ENCODE measurements at regions not wholly inside any gene's neighbourhood (a gene's known extent, or its start where the extent isn't known, plus 50 kb on each side); places are given as distances from the start of the nearest gene placed in this dataset.
A peak's percentile ranks its signal among the peaks of the same experiment; 100 is the strongest.

GRCh38 chr20:22819784-22820183 is 215.3 kb upstream of the SSTR4 start:
- TF ChIP-seq CTCF (IDR thresholded peaks at IDR 0.05; ENCODE audit: low read length, missing control alignments), result no peak
- no peak for DNase-seq (ENCODE audit: low read depth)
- no peak overlapping the region for H3K4me3 ChIP-seq (replicated peaks; ENCODE audit: low read depth, low read length)

DNA sequence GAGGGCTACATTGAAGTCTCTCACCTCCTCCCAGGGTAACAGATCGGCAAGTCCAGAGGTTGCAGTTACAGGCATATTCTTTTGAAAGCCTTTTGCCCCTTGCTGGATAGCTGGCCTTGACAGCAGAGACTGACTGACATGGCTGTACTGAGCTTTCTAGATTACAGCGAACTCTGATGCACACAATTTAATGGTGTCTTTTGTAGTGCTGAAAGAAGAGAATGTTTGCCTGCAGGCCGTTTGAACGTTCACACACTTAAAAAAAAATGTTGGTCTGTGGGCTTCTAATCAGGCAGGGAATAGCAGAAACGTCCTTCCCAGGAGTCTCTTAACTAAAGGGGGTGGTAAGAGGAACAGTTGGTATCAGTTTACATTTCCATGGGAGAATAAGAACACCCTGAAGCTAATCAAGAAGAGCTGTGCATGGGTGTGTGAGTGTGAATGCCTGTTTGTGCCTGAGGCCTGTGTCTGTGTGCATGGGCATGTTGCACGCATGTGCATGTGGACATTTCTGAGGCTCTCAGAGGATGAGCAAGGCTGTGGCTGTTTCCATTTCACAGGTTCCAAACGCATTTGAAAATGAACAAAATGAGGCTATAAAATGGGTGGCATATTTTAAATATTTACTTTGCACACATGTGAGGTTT is 213.9 kb upstream of the SSTR4 start:
- DNase-seq (ENCODE audit: low read depth), result no peak
- no peak overlapping the region for H3K4me3 ChIP-seq (replicated peaks; ENCODE audit: low read depth, low read length)
- TF ChIP-seq CTCF (IDR thresholded peaks at IDR 0.05; ENCODE audit: low read length, missing control alignments), result no peak

- H3K4me3 ChIP-seq (replicated peaks; ENCODE audit: low read depth, low read length), result no peak overlapping the region
- DNase-seq (ENCODE audit: low read depth), result no peak
- TF ChIP-seq CTCF (IDR thresholded peaks at IDR 0.05; ENCODE audit: low read length, missing control alignments), result no peak
Observed at GRCh38 chr20:22821796-22822195, 213.3 kb upstream of the SSTR4 start.

- no peak for TF ChIP-seq CTCF (IDR thresholded peaks at IDR 0.05; ENCODE audit: low read length, missing control alignments)
- no peak overlapping the region for H3K4me3 ChIP-seq (replicated peaks; ENCODE audit: low read depth, low read length)
- DNase-seq (ENCODE audit: low read depth), result no peak
Observed at GRCh38 chr20:22823119-22823518, 212.0 kb upstream of the SSTR4 start.

DNA sequence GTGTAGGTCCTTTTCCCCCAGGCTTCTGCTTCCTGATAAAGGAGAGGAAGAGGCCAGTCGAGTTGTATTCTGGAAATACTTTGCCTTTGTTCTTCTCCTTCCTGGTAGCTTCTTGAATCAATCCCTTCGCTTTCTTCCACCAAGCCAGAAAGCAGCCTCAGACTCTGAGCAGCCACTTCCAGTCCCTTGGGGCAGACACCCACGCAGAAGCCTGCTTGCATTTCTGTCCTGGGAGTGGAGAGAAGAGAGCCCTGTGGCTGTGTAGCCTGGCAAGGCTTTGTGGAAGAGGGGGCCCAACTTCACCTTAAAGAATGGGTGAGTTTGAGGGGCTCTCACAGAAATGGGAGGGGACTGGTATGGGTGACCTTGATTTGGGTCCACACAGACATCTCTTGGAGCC is 211.0 kb upstream of the SSTR4 start:
- H3K4me3 ChIP-seq (replicated peaks; ENCODE audit: low read depth, low read length), result no peak overlapping the region
- TF ChIP-seq CTCF (IDR thresholded peaks at IDR 0.05; ENCODE audit: low read length, missing control alignments), result no peak
- DNase-seq (ENCODE audit: low read depth), result peak; percentile 23

- TF ChIP-seq CTCF (IDR thresholded peaks at IDR 0.05; ENCODE audit: low read length, missing control alignments), result no peak
- DNase-seq (ENCODE audit: low read depth), result peak; percentile 82
Observed at GRCh38 chr20:22825076-22825475, 210.0 kb upstream of the SSTR4 start.

GRCh38 chr20:22825546-22825945 is 209.6 kb upstream of the SSTR4 start:
- TF ChIP-seq CTCF (IDR thresholded peaks at IDR 0.05; ENCODE audit: low read length, missing control alignments), result no peak
- DNase-seq (ENCODE audit: low read depth), result no peak
- no peak overlapping the region for H3K4me3 ChIP-seq (replicated peaks; ENCODE audit: low read depth, low read length)

More at GRCh38 chr20:22825076-22825475, 210.0 kb upstream of the SSTR4 start:
- H3K4me3 ChIP-seq (replicated peaks; ENCODE audit: low read depth, low read length), result no peak overlapping the region
